Naive thymus-derived CD8-positive, alpha-beta T cell (primary cell): ENCODE measurements at regions not wholly inside any gene's neighbourhood (a gene's known extent, or its start where the extent isn't known, plus 50 kb on each side); places are given as distances from the start of the nearest gene placed in this dataset.

Source experiments
- ATAC-seq, 2 donors: fragments of 150-1000 bp; cut with Tn5 transposase in 1 of 2; sonication (Bioruptor Pico), chemical (Tn5 transposase) in 1 of 2; 1 replicate in 1 of 2; 2 replicates in 1 of 2; pipeline ENCODE4 v1.10.0; 2021; ENCODE audit warnings: mild to moderate bottlenecking in 2 of 2, moderate library complexity in 2 of 2
- POLR2A ChIA-PET: fragments of 350-600 bp; sonication (Branson Sonifier 250); formaldehyde crosslinking; loops from one replicate; lab custom pipeline; 2021; ENCODE audit warnings: antibody characterized with exemption; lab: Charles Lee
- DNase-seq, 10 donors: peaks; one replicate each; pipeline versions ENCODE4 v3.0.0 to v3.0.0-alpha.2; 2020 to 2022
- H3K27ac Mint-ChIP-seq, 10 donors: one replicate each; pipeline ENCODE4 v1.8.0; 2020 to 2022; ENCODE audit warnings: mild to moderate bottlenecking in 10 of 10, mixed read lengths in 10 of 10, moderate library complexity in 4 of 10, inconsistent platforms in 1 of 10
- H3K27me3 Mint-ChIP-seq, 5 donors: one replicate each; pipeline ENCODE4 v1.8.0; 2021 to 2022; ENCODE audit warnings: mixed read lengths in 5 of 5
- H3K36me3 Mint-ChIP-seq, 3 donors: one replicate each; pipeline ENCODE4 v1.8.0; 2020 to 2022; ENCODE audit warnings: mixed read lengths in 3 of 3, mild to moderate bottlenecking in 2 of 3, inconsistent platforms in 1 of 3
- H3K4me1 Mint-ChIP-seq, 4 donors: one replicate each; pipeline ENCODE4 v1.8.0; 2021 to 2022; ENCODE audit warnings: mixed read lengths in 4 of 4
- H3K4me3 Mint-ChIP-seq, 10 donors: one replicate each; pipeline ENCODE4 v1.8.0; 2020 to 2022; ENCODE audit warnings: mild to moderate bottlenecking in 10 of 10, mixed read lengths in 10 of 10, moderate library complexity in 6 of 10, inconsistent platforms in 1 of 10
- H3K9me3 Mint-ChIP-seq, 9 donors: one replicate each; pipeline ENCODE4 v1.8.0; 2020 to 2022; ENCODE audit warnings: mixed read lengths in 9 of 9, mild to moderate bottlenecking in 3 of 9, inconsistent platforms in 1 of 9, moderate library complexity in 1 of 9

DNA sequence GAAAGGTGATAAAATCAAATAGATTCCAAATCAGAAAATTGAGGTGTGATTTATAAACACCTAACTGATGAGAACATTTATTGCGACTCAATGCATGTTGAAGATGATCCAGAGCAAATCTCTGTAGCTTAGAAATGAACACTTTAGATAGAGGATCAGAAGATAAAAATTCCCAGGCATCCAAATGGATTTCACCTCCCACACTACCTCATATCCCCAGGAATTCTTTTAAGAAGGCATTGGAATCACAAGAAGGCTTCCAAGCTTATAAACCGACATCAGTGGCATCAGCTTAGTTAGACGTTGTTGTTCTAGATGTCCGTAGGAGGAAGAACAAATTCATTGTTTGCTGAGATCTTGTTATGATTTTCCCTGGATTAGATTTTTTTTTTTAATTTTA lies 154.4 kb downstream of the EBLN2 start:
- H3K9me3 Mint-ChIP-seq, result peaks cover 0 to 7% (median 0%) of the 10 kb centered on the region in 9 donors
- no peak overlapping the region for H3K4me3 Mint-ChIP-seq
- POLR2A ChIA-PET, result no interaction called here
- H3K4me1 Mint-ChIP-seq, result no peaks in the 10 kb centered on the region
- no peaks in the 10 kb centered on the region for H3K36me3 Mint-ChIP-seq
- peaks cover 6 to 12% (median 9%) of the 10 kb centered on the region in 5 donors for H3K27me3 Mint-ChIP-seq
- H3K27ac Mint-ChIP-seq, result no peak overlapping the region
- no peak for DNase-seq
- ATAC-seq, result no peak

GRCh38 chr3:73216310-73216709 lies 154.9 kb downstream of the EBLN2 start:
- no peaks in the 10 kb centered on the region for H3K36me3 Mint-ChIP-seq
- peaks cover 6 to 12% (median 7%) of the 10 kb centered on the region in 5 donors for H3K27me3 Mint-ChIP-seq
- ATAC-seq, result no peak
- H3K4me3 Mint-ChIP-seq, result no peak overlapping the region
- no peaks in the 10 kb centered on the region for H3K4me1 Mint-ChIP-seq
- POLR2A ChIA-PET, result no interaction called here
- peaks cover 0 to 7% (median 0%) of the 10 kb centered on the region in 9 donors for H3K9me3 Mint-ChIP-seq
- DNase-seq, result no peak
- no peak overlapping the region for H3K27ac Mint-ChIP-seq

GRCh38 chr3:73222126-73222525 lies 160.7 kb downstream of the EBLN2 start:
- Mint-ChIP-seq H3K4me1 (peaks cover 0 to 2% (median 0%) of the 10 kb centered on the region in 4 donors), H3K27me3 (peaks cover 0 to 20% (median 5%) of the 10 kb centered on the region in 5 donors), H3K9me3 (peaks cover 0 to 2% (median 0%) of the 10 kb centered on the region in 9 donors), H3K27ac (no peak overlapping the region), H3K4me3 (no peak overlapping the region), H3K36me3 (no peaks in the 10 kb centered on the region)
- POLR2A ChIA-PET, result no interaction called here
- DNase-seq (no peak), ATAC-seq (no peak)

- no peak for ATAC-seq
Measured at GRCh38 chr3:73225146-73225855, 163.8 kb downstream of the EBLN2 start.

DNA sequence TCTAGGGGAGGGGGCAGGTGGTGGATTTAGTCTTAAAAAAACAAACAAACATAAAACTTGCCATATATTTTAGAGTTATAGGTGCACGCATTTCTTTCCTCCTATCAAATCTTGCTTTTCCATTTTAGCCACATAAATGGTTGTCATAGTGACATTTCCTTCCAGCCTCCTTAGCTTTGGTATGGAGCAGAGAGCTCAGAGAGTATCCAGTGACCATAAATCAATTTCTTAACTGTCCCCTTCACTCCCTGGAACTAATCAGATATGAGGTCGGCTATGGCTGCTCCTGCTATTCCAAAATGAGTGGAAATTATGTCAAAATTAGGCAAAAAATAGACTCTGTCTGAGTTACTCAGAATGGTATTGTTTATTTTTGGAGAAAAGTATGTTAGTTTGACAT lies 164.5 kb downstream of the EBLN2 start:
- no peak for DNase-seq
- Mint-ChIP-seq H3K4me3 (no peak overlapping the region), H3K36me3 (no peaks in the 10 kb centered on the region), H3K27ac (no peak overlapping the region), H3K4me1 (peaks cover 0 to 2% (median 0%) of the 10 kb centered on the region in 4 donors), H3K9me3 (no peaks in the 10 kb centered on the region), H3K27me3 (peaks cover 0 to 11% (median 2%) of the 10 kb centered on the region in 5 donors)
- no peak for ATAC-seq
- POLR2A ChIA-PET, result no interaction called here

More at GRCh38 chr3:73225146-73225855, 163.8 kb downstream of the EBLN2 start:
- no peak for DNase-seq
- H3K27me3 Mint-ChIP-seq, result peaks cover 0 to 11% (median 2%) of the 10 kb centered on the region in 5 donors
- H3K9me3 Mint-ChIP-seq, result no peaks in the 10 kb centered on the region
- H3K4me3 Mint-ChIP-seq, result no peak overlapping the region
- H3K4me1 Mint-ChIP-seq, result peaks cover 0 to 2% (median 0%) of the 10 kb centered on the region in 4 donors
- POLR2A ChIA-PET, result no interaction called here
- no peak overlapping the region for H3K27ac Mint-ChIP-seq
- H3K36me3 Mint-ChIP-seq, result no peaks in the 10 kb centered on the region

GRCh38 chr3:73228000-73228399 lies 166.5 kb downstream of the EBLN2 start:
- H3K36me3 Mint-ChIP-seq, result no peaks in the 10 kb centered on the region
- no peak for ATAC-seq
- H3K4me3 Mint-ChIP-seq, result no peak overlapping the region
- POLR2A ChIA-PET, result no interaction called here
- no peaks in the 10 kb centered on the region for H3K4me1 Mint-ChIP-seq
- H3K27ac Mint-ChIP-seq, result no peak overlapping the region
- H3K27me3 Mint-ChIP-seq, result peaks cover 0 to 5% (median 2%) of the 10 kb centered on the region in 5 donors
- H3K9me3 Mint-ChIP-seq, result no peaks in the 10 kb centered on the region
- no peak for DNase-seq

GRCh38 chr3:73228437-73228836 lies 167.0 kb downstream of the EBLN2 start:
- H3K4me1 Mint-ChIP-seq, result no peaks in the 10 kb centered on the region
- ATAC-seq, result no peak

DNA sequence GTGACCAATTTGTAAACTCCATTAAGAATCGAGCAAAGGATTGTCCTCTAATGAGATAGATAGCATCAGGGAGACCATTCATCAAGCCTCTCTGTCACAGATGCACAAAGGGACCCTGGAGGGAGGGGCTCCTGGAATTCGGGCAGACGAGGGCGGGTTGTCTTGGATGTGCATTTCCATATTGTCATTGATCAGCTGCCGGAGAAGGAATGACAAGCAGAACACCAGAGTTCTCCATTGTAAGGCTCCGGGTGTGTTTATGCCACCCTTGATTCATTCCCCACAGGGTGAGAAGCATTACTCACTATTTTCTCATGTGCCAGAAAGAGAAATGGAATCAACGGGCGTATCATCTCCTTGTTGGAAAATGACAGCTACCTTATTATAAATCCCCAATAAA lies 167.5 kb downstream of the EBLN2 start:
- Mint-ChIP-seq H3K4me3 (no peak overlapping the region), H3K4me1 (no peaks in the 10 kb centered on the region), H3K36me3 (no peaks in the 10 kb centered on the region), H3K27me3 (peaks cover 0 to 5% (median 0%) of the 10 kb centered on the region in 5 donors), H3K9me3 (no peaks in the 10 kb centered on the region), H3K27ac (no peak overlapping the region)
- ATAC-seq (no peak), DNase-seq (no peak)
- POLR2A ChIA-PET, result no interaction called here

More at GRCh38 chr3:73228437-73228836, 167.0 kb downstream of the EBLN2 start:
- Mint-ChIP-seq H3K9me3 (no peaks in the 10 kb centered on the region), H3K27me3 (peaks cover 0 to 5% (median 0%) of the 10 kb centered on the region in 5 donors), H3K36me3 (no peaks in the 10 kb centered on the region), H3K4me3 (no peak overlapping the region), H3K27ac (no peak overlapping the region)
- no peak for DNase-seq
- POLR2A ChIA-PET, result no interaction called here

GRCh38 chr3:73234354-73235014 lies 173.0 kb downstream of the EBLN2 start:
- no peak for ATAC-seq
- H3K4me1 Mint-ChIP-seq, result no peaks in the 10 kb centered on the region
- H3K9me3 Mint-ChIP-seq, result no peaks in the 10 kb centered on the region
- POLR2A ChIA-PET, result no interaction called here
- DNase-seq, result no peak
- no peaks in the 10 kb centered on the region for H3K36me3 Mint-ChIP-seq
- H3K4me3 Mint-ChIP-seq, result no peak overlapping the region
- H3K27ac Mint-ChIP-seq, result no peak overlapping the region
- H3K27me3 Mint-ChIP-seq, result peaks cover 0 to 8% (median 2%) of the 10 kb centered on the region in 5 donors

DNA sequence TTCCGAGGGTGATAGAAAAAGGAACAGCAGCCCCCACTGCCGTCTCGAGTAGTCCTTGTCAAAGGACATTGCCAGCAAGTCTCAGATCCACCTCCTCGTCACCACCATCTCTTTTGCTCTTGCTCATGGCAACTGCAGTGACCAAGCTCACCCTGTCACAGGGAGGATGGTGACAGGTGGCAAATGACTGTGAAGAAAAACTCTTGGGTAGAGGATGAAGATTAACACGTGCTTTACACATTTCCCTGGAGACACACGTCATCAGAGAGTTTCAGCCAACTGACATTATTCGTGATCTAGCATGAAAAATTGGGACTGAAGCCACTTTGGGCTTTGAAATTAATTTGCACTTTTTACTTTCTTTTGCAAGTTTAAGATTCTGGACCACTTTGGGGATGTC lies 174.3 kb downstream of the EBLN2 start:
- Mint-ChIP-seq H3K27ac (no peak overlapping the region), H3K36me3 (no peaks in the 10 kb centered on the region), H3K4me1 (no peaks in the 10 kb centered on the region), H3K4me3 (no peak overlapping the region), H3K27me3 (peaks cover 1 to 8% (median 2%) of the 10 kb centered on the region in 5 donors), H3K9me3 (peaks cover 0 to 6% (median 0%) of the 10 kb centered on the region in 9 donors)
- ATAC-seq (no peak), DNase-seq (no peak)
- POLR2A ChIA-PET, result no interaction called here

DNA sequence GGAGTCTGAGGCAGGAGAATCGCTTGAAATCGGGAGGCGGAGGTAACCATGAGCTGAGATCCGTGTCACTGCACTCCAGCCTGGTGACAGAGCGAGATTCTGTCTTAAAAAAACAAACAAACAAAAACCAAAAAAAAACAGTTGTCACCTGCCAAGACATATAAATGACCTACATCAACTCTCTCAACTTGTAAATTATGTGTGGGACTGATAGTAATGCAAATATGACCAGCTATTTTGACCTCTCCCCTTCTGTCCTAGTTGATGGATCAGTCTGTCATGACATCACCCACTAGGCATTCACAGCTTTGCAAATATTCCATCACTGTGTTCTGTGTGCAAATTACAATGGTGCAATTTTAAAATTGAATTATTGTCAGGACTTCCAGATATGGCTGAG lies 175.4 kb downstream of the EBLN2 start:
- Mint-ChIP-seq H3K27ac (no peak overlapping the region), H3K4me1 (no peaks in the 10 kb centered on the region), H3K27me3 (peaks cover 1 to 8% (median 2%) of the 10 kb centered on the region in 5 donors), H3K4me3 (no peak overlapping the region), H3K9me3 (peaks cover 0 to 6% (median 0%) of the 10 kb centered on the region in 9 donors), H3K36me3 (no peaks in the 10 kb centered on the region)
- ATAC-seq, result no peak
- DNase-seq, result no peak
- POLR2A ChIA-PET, result no interaction called here

GRCh38 chr3:73243740-73244139 lies 182.3 kb downstream of the EBLN2 start:
- no peak for ATAC-seq
- H3K27me3 Mint-ChIP-seq, result peaks cover 0 to 10% (median 2%) of the 10 kb centered on the region in 5 donors
- no peaks in the 10 kb centered on the region for H3K4me1 Mint-ChIP-seq
- DNase-seq, result no peak
- no peak overlapping the region for H3K27ac Mint-ChIP-seq
- H3K36me3 Mint-ChIP-seq, result no peaks in the 10 kb centered on the region
- H3K4me3 Mint-ChIP-seq, result no peak overlapping the region
- POLR2A ChIA-PET, result no interaction called here
- peaks cover 0 to 16% (median 1%) of the 10 kb centered on the region in 9 donors for H3K9me3 Mint-ChIP-seq

- H3K27me3 Mint-ChIP-seq, result peaks cover 0 to 7% (median 3%) of the 10 kb centered on the region in 5 donors
- peaks cover 0 to 10% (median 1%) of the 10 kb centered on the region in 9 donors for H3K9me3 Mint-ChIP-seq
- H3K4me3 Mint-ChIP-seq, result no peak overlapping the region
- H3K27ac Mint-ChIP-seq, result no peak overlapping the region
- DNase-seq (no peak), ATAC-seq (no peak)
- H3K36me3 Mint-ChIP-seq, result no peaks in the 10 kb centered on the region
- no peaks in the 10 kb centered on the region for H3K4me1 Mint-ChIP-seq
- POLR2A ChIA-PET, result no interaction called here
Measured at GRCh38 chr3:73245459-73245858, 184.0 kb downstream of the EBLN2 start.
